Activated CD4-positive, alpha-beta T cell treated with anti-CD3 and anti-CD28 coated beads for 4 hours (primary cell): ENCODE measurements at regions not wholly inside any gene's neighbourhood (a gene's known extent, or its start where the extent isn't known, plus 50 kb on each side); places are given as distances from the start of the nearest gene placed in this dataset.
"Not testable (repeated sequence)": the region's sequence is repeated elsewhere in the genome, so short reads cannot be mapped to it uniquely, and the experiment has no call there.

Experiments used
- DNase-seq, 2 donors: peaks; one replicate each; pipeline ENCODE4 v3.0.0-alpha.2; 2020

DNA sequence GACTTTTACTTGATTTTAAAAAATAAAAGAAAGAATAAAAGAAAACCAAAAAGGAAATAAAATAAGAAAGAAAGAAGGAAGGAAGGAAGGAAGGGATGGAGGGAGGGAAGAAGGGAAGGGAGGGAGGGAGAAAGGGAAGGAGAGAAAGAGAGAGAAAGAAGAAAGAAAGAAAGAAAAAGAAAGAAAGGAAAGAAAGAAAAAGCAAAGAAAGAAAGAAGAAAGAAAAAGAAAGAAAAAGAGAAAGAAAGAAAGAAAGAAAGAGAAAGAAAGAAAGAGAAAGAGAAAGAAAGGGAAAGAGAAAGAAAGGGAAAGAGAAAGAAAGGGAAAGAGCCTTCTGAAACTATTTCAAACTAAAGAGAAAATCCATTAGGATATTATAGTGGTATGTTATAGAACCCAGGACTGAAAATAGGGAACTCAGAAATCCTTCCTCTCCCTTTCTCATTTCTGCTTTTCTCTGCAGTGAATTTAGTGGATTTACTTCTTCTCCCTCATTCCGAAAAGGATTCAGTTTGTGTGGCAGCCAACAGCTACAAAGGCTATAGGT is 414.7 kb upstream of the CCNG1 start:
- no peak for DNase-seq

- DNase-seq = no peak
Observed at GRCh38 chr5:163023846-163024245, 413.5 kb upstream of the CCNG1 start.

- DNase-seq = no peak
Observed at GRCh38 chr5:163024936-163025335, 412.5 kb upstream of the CCNG1 start.

DNA sequence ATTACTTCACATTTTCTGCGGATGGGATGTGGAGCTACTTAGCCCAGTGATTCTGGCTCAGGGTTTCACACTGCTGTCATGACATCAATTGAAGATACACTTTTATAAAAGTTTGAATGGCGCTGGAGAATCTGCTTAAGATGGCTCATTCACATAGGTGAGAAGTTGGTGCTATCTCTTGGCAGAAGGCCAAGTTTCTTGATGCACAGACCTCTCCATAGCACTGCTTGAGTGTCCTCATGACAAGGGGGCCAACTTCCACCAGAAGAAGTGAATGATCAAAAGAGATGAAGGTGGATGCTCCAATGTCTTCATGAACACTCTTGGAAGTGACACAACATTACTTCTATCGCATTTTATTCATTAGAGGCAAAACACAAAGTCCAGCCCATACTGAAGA is 403.7 kb upstream of the CCNG1 start:
- DNase-seq = no peak

DNA sequence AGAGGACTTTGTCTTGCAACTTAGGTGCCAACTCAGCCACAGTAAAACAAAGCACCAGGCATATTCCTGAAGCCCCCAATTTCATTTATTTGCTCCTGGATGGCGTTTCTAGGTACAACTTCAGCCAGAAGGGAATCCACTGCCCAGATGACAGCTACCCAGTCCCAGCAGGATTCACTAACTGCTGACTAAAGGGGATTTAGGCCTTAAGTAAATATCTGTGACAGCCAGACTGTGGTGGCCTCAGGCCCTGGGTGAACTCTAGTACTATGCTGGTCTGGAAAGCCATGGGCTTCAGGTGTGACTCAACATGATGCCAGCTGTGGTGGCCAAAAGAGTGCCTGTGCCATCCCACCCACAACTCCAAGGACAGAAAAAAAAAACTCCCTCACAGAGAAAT is 396.1 kb upstream of the CCNG1 start:
- no peak for DNase-seq

- no peak for DNase-seq
Observed at GRCh38 chr5:163079618-163080017, 357.8 kb upstream of the CCNG1 start.

- DNase-seq = no peak
Observed at GRCh38 chr5:163089230-163089629, 348.2 kb upstream of the CCNG1 start.

DNA sequence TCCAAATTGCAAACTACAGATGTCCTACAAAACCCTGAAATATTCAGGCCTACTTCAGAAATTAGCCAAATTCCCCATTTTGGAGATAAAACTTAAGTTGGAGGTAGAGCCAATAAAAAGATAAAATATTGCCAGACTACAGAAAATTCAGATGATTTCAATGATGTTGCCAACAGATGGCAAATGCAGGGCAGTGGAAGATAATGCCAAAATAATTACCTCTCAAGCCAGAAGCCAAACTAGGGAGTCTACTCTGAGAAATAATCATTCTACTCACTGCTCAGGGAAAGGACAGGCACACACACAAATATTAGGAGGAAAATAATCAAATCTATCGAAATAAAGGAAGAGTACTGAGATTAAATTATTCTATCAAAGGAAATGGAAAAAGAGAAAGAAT is 347.5 kb upstream of the CCNG1 start:
- no peak for DNase-seq

DNA sequence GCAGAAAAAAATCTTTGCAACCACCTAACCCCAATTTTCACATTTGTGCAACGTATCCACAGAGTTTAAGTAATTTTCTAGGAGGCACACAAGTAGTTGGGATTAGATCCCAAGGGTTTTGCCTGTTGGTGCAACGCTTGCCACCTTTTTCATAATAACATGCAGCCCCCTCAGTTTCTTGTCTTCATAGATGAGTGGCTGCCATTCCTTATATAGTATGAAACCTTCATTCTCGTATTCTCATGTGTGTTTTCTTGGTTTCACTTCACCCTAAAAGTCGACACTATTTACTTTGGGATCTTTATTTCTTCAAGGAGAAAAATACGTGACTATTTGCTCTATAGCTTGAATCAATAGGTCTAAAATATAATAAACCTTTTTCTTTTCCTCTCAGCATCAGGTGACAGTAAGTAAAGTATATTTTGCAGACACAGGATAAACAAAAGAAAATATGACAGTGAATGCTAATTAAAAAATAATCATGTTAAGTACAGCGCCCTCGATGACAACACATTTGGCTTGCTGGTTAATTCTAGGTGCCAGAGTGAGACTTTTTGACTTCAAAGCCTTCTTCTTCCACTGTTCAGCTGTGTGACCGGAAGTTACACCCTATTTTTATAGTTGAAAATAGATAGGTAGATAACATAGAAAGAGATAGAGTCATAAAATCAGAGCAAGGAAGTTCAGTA is 342.8 kb upstream of the CCNG1 start:
- DNase-seq = no peak

DNA sequence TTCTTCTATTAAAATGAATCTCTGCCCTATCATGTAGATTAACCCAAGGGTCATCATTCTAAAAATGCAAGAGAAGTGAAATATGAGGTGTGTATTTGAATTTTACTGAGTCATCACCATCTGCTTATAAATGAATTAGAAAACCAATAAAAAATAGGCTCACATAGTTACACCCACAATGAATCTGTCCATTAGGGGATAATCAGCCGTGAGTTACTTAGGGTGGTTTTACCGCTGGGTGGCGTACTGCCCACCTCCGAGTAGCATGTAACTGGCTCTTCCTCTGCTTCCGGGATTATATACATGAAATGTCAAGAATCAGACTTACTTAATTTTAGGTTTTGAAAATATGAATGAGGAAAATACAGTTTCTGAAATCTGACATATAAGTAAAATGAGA is 332.9 kb upstream of the CCNG1 start:
- DNase-seq = no peak

DNA sequence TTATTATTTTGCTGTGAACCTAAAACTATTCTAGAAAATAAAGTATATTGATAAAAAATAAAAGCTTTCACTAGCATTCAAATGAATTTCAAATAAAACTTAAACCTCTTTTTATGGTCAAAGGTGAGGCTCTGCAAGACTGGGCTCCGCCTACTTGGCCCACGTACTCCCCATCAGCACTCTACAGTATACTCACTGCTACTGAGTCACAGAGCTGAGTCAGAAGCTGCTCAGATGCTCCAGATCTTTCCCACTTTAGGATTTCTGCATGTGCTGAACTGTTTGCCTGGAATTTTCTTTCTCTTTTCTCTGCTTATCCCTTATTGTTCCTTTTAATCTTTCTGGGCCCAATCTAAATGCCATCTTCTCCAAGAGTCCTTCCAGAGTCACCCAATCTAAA is 331.9 kb upstream of the CCNG1 start:
- DNase-seq = no peak

DNA sequence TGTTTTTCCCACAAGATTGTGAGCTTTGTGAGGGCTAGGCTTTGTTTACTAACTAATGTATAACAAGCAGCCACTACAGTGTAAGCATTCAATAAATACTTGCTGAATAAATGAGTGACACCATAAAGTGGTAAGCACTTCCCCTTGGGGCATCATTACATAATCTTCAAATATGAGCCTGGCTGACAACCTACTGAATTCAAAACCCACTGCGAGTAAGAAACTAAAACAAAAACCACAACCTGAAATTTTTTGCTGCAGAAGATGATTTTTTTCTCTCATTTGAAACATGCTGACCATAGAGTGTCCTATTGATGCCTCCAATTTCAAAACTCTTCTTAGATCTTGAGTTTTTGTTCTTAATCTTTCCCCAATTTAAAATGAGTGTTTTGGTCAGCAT is 331.3 kb upstream of the CCNG1 start:
- no peak for DNase-seq

DNA sequence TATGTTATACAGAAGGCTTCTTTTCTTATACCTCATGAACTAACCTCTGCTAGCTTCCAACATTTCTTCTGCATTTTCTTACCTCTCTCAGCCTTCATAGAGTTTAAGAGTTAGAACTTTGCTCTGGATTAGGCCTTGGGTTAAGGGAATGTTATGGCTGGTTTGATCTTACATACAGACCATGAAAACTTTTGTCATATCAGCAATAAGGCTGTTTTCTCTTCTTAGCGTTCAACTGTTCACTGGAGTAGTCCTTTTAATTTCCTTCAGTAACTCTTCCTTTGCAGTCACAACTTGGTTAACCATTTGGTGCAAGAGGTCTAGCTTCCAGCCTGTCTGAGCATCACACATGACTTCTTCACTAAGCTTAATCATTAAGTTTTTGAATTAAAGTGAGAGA is 329.0 kb upstream of the CCNG1 start:
- no peak for DNase-seq

GRCh38 chr5:163115011-163115410 is 322.4 kb upstream of the CCNG1 start:
- no peak for DNase-seq

GRCh38 chr5:163116618-163117017 is 320.8 kb upstream of the CCNG1 start:
- not testable (repeated sequence) for DNase-seq

DNA sequence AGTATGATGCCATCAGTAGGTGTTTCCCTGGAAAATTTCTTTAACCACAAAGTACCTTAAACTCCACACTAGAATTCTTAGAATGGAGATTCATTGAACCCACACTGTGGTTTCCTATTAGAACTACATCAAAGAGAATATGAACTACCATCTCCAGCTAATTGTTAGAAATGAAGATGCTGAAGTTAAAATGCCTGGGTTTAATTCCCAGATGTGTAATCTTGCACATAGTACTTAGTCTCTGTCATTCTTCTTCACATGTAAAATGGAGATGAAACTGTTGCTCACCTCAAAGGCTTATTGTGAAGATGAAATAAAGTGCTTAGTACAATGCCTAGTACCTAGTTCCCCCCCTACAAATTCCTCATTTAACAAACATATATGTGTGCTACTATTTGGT is 303.3 kb upstream of the CCNG1 start:
- no peak for DNase-seq

GRCh38 chr5:163135849-163136248 is 301.5 kb upstream of the CCNG1 start:
- no peak for DNase-seq

DNA sequence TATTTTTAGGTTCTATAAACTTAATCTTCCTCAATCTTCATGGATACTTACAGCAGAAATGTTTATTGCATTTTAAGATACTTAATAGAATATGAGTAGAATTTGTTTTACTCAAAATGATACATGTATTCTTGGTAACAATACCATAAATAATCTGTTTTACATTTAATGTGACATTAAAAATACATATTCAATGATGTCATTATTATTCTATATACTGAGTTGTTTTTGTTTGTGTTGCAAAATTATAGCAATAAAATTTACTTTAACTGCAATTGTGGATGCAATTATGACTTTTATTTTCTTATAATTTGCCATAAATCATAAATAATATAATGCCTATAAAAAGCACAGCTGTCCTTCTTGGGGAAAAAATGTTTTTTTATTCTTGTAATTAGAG is 275.9 kb upstream of the CCNG1 start:
- DNase-seq = no peak

GRCh38 chr5:163162645-163163044 is 274.8 kb upstream of the CCNG1 start:
- no peak for DNase-seq

DNA sequence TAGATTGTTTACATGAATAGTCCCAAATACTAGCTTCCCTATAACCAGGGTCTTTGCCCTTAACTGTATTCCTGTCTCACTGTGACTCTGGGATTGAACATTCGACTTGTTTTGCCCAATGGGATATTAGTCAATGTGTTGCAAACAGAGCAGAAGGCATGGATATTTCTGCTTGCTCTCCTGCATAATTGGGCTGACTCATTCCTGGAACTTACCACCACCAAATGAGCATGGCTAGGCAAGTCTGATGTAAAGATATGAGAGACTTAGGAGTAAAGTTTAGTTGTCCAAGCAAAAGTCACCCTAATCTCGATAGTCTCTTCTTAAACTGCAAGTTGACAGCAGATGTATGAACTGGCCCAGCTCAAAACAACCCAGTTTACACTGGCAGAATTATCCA is 273.5 kb upstream of the CCNG1 start:
- DNase-seq = no peak

GRCh38 chr5:163165277-163165676 is 272.1 kb upstream of the CCNG1 start:
- no peak for DNase-seq

DNA sequence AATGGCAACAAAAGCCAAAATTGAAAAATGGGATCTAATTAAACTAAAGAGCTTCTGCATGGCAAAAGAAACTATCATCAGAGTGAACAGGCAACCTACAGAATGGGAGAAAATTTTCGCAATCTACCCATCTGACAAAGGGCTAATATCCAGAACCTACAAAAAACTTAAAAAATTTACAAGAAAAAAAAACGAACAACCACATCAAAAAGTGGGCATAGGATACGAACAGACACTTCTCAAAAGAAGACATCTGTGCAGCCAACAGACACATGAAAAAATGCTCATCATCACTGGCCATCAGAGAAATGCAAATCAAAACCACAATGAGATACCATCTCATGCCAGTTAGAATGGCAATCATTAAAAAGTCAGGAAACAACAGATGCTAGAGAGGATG is 267.2 kb upstream of the CCNG1 start:
- DNase-seq = not testable (repeated sequence)

- DNase-seq = no peak
Observed at GRCh38 chr5:163172540-163173338, 264.7 kb upstream of the CCNG1 start.

GRCh38 chr5:163177971-163178370 is 259.4 kb upstream of the CCNG1 start:
- DNase-seq = no peak
